ENCODE measurements at regions not wholly inside any gene's neighbourhood (a gene's known extent, or its start where the extent isn't known, plus 50 kb on each side); places are given as distances from the start of the nearest gene placed in this dataset.
"Not testable (repeated sequence)": the region's sequence is repeated elsewhere in the genome, so short reads cannot be mapped to it uniquely, and the experiment has no call there.

- H3K9ac ChIP-seq (ENCODE audit: low read depth, low read length), result no peak overlapping the region
- no peaks in the 10 kb centered on the region for H3K27me3 ChIP-seq (ENCODE audit: insufficient read depth, low read length)
- peaks cover 10% of the 10 kb centered on the region for H3K4me1 ChIP-seq (ENCODE audit: insufficient read depth, low read length)
- H3K36me3 ChIP-seq (ENCODE audit: insufficient read depth, low read length), result no peaks in the 10 kb centered on the region
- H3K4me3 ChIP-seq (ENCODE audit: low read length), result no peak overlapping the region
- H3K9me3 ChIP-seq (ENCODE audit: insufficient read depth, low read depth, low read length), result no peaks in the 10 kb centered on the region
- 79% methylated on average over 6 of the region's 6 CpGs for WGBS
- no peak overlapping the region for H3K27ac ChIP-seq (ENCODE audit: low read depth, low read length)
These were observed 100.7 kb downstream of the SLC16A1 start for GRCh38 chr1:112855152-112855828.

- H3K27me3 ChIP-seq (ENCODE audit: insufficient read depth, low read length); H3K27ac ChIP-seq (ENCODE audit: low read depth, low read length); H3K36me3 ChIP-seq (ENCODE audit: insufficient read depth, low read length); H3K9ac ChIP-seq (ENCODE audit: low read depth, low read length); H3K4me3 ChIP-seq (ENCODE audit: low read length); H3K4me1 ChIP-seq (ENCODE audit: insufficient read depth, low read length); H3K9me3 ChIP-seq (ENCODE audit: insufficient read depth, low read depth, low read length): not testable (repeated sequence)
- 95% methylated on average over 45 of the region's 45 CpGs for WGBS
These were observed 101.5 kb downstream of the SLC16A1 start for GRCh38 chr1:112854368-112854984.

- H3K9ac ChIP-seq (ENCODE audit: low read depth, low read length), result not testable (repeated sequence)
These were observed 102.1 kb downstream of the SLC16A1 start for GRCh38 chr1:112853915-112854314.

GRCh38 chr1:112852934-112853333, 103.1 kb downstream of the SLC16A1 start:
- H3K4me3 ChIP-seq (ENCODE audit: low read length), result no peak overlapping the region
- 94% methylated on average over 2 of the region's 2 CpGs for WGBS
- H3K9me3 ChIP-seq (ENCODE audit: insufficient read depth, low read depth, low read length), result no peaks in the 10 kb centered on the region
- H3K27me3 ChIP-seq (ENCODE audit: insufficient read depth, low read length), result peaks cover 7% of the 10 kb centered on the region; the same call in 1 of the 2 replicates
- peaks cover 12% of the 10 kb centered on the region for H3K4me1 ChIP-seq (ENCODE audit: insufficient read depth, low read length)
- H3K36me3 ChIP-seq (ENCODE audit: insufficient read depth, low read length), result no peaks in the 10 kb centered on the region
- no peak overlapping the region for H3K27ac ChIP-seq (ENCODE audit: low read depth, low read length)
- no peak overlapping the region for H3K9ac ChIP-seq (ENCODE audit: low read depth, low read length)

More at GRCh38 chr1:112853915-112854314, 102.1 kb downstream of the SLC16A1 start:
- H3K9me3 ChIP-seq (ENCODE audit: insufficient read depth, low read depth, low read length); H3K27me3 ChIP-seq (ENCODE audit: insufficient read depth, low read length); H3K27ac ChIP-seq (ENCODE audit: low read depth, low read length); H3K4me3 ChIP-seq (ENCODE audit: low read length); H3K36me3 ChIP-seq (ENCODE audit: insufficient read depth, low read length): not testable (repeated sequence)
- H3K4me1 ChIP-seq (ENCODE audit: insufficient read depth, low read length), result peaks cover 12% of the 10 kb centered on the region
- 95% methylated on average over 3 of the region's 8 CpGs for WGBS

GRCh38 chr1:112852276-112852675, 103.7 kb downstream of the SLC16A1 start:
- H3K36me3 ChIP-seq (ENCODE audit: insufficient read depth, low read length), result no peaks in the 10 kb centered on the region
- 91% methylated on average over 10 of the region's 10 CpGs for WGBS
- H3K27me3 ChIP-seq (ENCODE audit: insufficient read depth, low read length), result peaks cover 7% of the 10 kb centered on the region; the same call in 1 of the 2 replicates
- H3K9ac ChIP-seq (ENCODE audit: low read depth, low read length), result no peak overlapping the region
- peaks cover 12% of the 10 kb centered on the region for H3K4me1 ChIP-seq (ENCODE audit: insufficient read depth, low read length)
- H3K9me3 ChIP-seq (ENCODE audit: insufficient read depth, low read depth, low read length), result no peaks in the 10 kb centered on the region
- H3K4me3 ChIP-seq (ENCODE audit: low read length), result no peak overlapping the region
- H3K27ac ChIP-seq (ENCODE audit: low read depth, low read length), result no peak overlapping the region

GRCh38 chr1:112850034-112850757, 105.8 kb downstream of the SLC16A1 start:
- H3K9ac ChIP-seq (ENCODE audit: low read depth, low read length), result peak overlapping the region; percentile 61
- H3K4me1 ChIP-seq (ENCODE audit: insufficient read depth, low read length), result peaks cover 16% of the 10 kb centered on the region
- H3K4me3 ChIP-seq (ENCODE audit: low read length), result peak overlapping the region; percentile 43
- H3K9me3 ChIP-seq (ENCODE audit: insufficient read depth, low read depth, low read length), result no peaks in the 10 kb centered on the region
- H3K36me3 ChIP-seq (ENCODE audit: insufficient read depth, low read length), result no peaks in the 10 kb centered on the region
- H3K27ac ChIP-seq (ENCODE audit: low read depth, low read length), result no peak overlapping the region
- H3K27me3 ChIP-seq (ENCODE audit: insufficient read depth, low read length), result peaks cover 7% of the 10 kb centered on the region; the same call in 1 of the 2 replicates
- WGBS, result 46% methylated on average over 40 of the region's 40 CpGs

- Histone ChIP-seq H3K9me3 (ENCODE audit: insufficient read depth, low read depth, low read length) (no peaks in the 10 kb centered on the region), H3K36me3 (ENCODE audit: insufficient read depth, low read length) (no peaks in the 10 kb centered on the region), H3K27ac (ENCODE audit: low read depth, low read length) (no peak overlapping the region), H3K4me3 (ENCODE audit: low read length) (peak overlapping the region; percentile 43), H3K4me1 (ENCODE audit: insufficient read depth, low read length) (peaks cover 13% of the 10 kb centered on the region), H3K9ac (ENCODE audit: low read depth, low read length) (peak overlapping the region; percentile 61), H3K27me3 (ENCODE audit: insufficient read depth, low read length) (peaks cover 7% of the 10 kb centered on the region; the same call in 1 of the 2 replicates)
- WGBS, result 10% methylated on average over 58 of the region's 58 CpGs
These were observed 106.5 kb downstream of the SLC16A1 start for GRCh38 chr1:112849425-112850033.

GRCh38 chr1:112841825-112842224, 114.2 kb downstream of the SLC16A1 start:
- Histone ChIP-seq H3K27ac (ENCODE audit: low read depth, low read length) (no peak overlapping the region), H3K4me1 (ENCODE audit: insufficient read depth, low read length) (peaks cover 17% of the 10 kb centered on the region), H3K9ac (ENCODE audit: low read depth, low read length) (no peak overlapping the region), H3K27me3 (ENCODE audit: insufficient read depth, low read length) (no peaks in the 10 kb centered on the region), H3K36me3 (ENCODE audit: insufficient read depth, low read length) (no peaks in the 10 kb centered on the region), H3K9me3 (ENCODE audit: insufficient read depth, low read depth, low read length) (no peaks in the 10 kb centered on the region), H3K4me3 (ENCODE audit: low read length) (no peak overlapping the region)
- WGBS, result 84% methylated on average over 10 of the region's 10 CpGs

GRCh38 chr1:112840631-112841624, 115.1 kb downstream of the SLC16A1 start:
- Histone ChIP-seq H3K4me1 (ENCODE audit: insufficient read depth, low read length) (peaks cover 17% of the 10 kb centered on the region), H3K9me3 (ENCODE audit: insufficient read depth, low read depth, low read length) (no peaks in the 10 kb centered on the region), H3K27me3 (ENCODE audit: insufficient read depth, low read length) (no peaks in the 10 kb centered on the region), H3K27ac (ENCODE audit: low read depth, low read length) (no peak overlapping the region), H3K36me3 (ENCODE audit: insufficient read depth, low read length) (no peaks in the 10 kb centered on the region), H3K9ac (ENCODE audit: low read depth, low read length) (no peak overlapping the region), H3K4me3 (ENCODE audit: low read length) (no peak overlapping the region)
- 87% methylated on average over 3 of the region's 7 CpGs for WGBS

GRCh38 chr1:112836642-112837041, 119.4 kb downstream of the SLC16A1 start:
- H3K36me3 ChIP-seq (ENCODE audit: insufficient read depth, low read length), result no peaks in the 10 kb centered on the region
- no peak overlapping the region for H3K9ac ChIP-seq (ENCODE audit: low read depth, low read length)
- WGBS, result 83% methylated on average over 3 of the region's 3 CpGs
- H3K9me3 ChIP-seq (ENCODE audit: insufficient read depth, low read depth, low read length), result no peaks in the 10 kb centered on the region
- no peak overlapping the region for H3K27ac ChIP-seq (ENCODE audit: low read depth, low read length)
- peaks cover 9% of the 10 kb centered on the region for H3K4me1 ChIP-seq (ENCODE audit: insufficient read depth, low read length)
- no peak overlapping the region for H3K4me3 ChIP-seq (ENCODE audit: low read length)
- H3K27me3 ChIP-seq (ENCODE audit: insufficient read depth, low read length), result no peaks in the 10 kb centered on the region
